HG03457 (cell line): ENCODE measurements at regions not wholly inside any gene's neighbourhood (a gene's known extent, or its start where the extent isn't known, plus 50 kb on each side); places are given as distances from the start of the nearest gene placed in this dataset.
"Not testable (repeated sequence)": the region's sequence is repeated elsewhere in the genome, so short reads cannot be mapped to it uniquely, and the experiment has no call there.

Experiments
- ATAC-seq: cut with Tn5 transposase; IDR thresholded peaks from one replicate; pipeline ENCODE4 v1.9.1; 2021; ENCODE audit warnings: moderate number of reproducible peaks; ENCODE audit not compliant: unreplicated experiment

- ATAC-seq, result no peak
Observed at GRCh38 chrX:124690495-124690894, 344.1 kb downstream of the SH2D1A start.

GRCh38 chrX:124699876-124700275, 353.5 kb downstream of the SH2D1A start:
- no peak for ATAC-seq

- no peak for ATAC-seq
Observed at GRCh38 chrX:124717537-124717936, 371.2 kb downstream of the SH2D1A start.

GRCh38 chrX:124719060-124719459, 372.7 kb downstream of the SH2D1A start:
- no peak for ATAC-seq

GRCh38 chrX:124720532-124720931, 374.2 kb downstream of the SH2D1A start:
- no peak for ATAC-seq

GRCh38 chrX:124725502-124725901, 379.1 kb downstream of the SH2D1A start:
- no peak for ATAC-seq

GRCh38 chrX:124726292-124726691, 379.9 kb downstream of the SH2D1A start:
- ATAC-seq, result no peak

GRCh38 chrX:124726881-124727280, 380.5 kb downstream of the SH2D1A start:
- no peak for ATAC-seq

GRCh38 chrX:124736553-124737270, 390.3 kb downstream of the SH2D1A start:
- ATAC-seq, result no peak

GRCh38 chrX:124737771-124738170, 391.4 kb downstream of the SH2D1A start:
- no peak for ATAC-seq

- ATAC-seq, result no peak
Observed at GRCh38 chrX:124747295-124747694, 400.9 kb downstream of the SH2D1A start.

GRCh38 chrX:124764354-124764753, 418.0 kb downstream of the SH2D1A start:
- ATAC-seq, result no peak

- no peak for ATAC-seq
Observed at GRCh38 chrX:124769166-124769565, 422.8 kb downstream of the SH2D1A start.

- ATAC-seq, result no peak
Observed at GRCh38 chrX:124771292-124771691, 424.9 kb downstream of the SH2D1A start.

- not testable (repeated sequence) for ATAC-seq
Observed at GRCh38 chrX:124788253-124788652, 441.9 kb downstream of the SH2D1A start.

GRCh38 chrX:124789874-124790273, 443.5 kb downstream of the SH2D1A start:
- ATAC-seq, result not testable (repeated sequence)

- no peak for ATAC-seq
Observed at GRCh38 chrX:124791492-124792095, 445.2 kb downstream of the SH2D1A start.

GRCh38 chrX:124796989-124797388, 450.6 kb downstream of the SH2D1A start:
- no peak for ATAC-seq

- ATAC-seq, result no peak
Observed at GRCh38 chrX:124804962-124805361, 458.6 kb downstream of the SH2D1A start.

GRCh38 chrX:124805486-124805885, 459.1 kb downstream of the SH2D1A start:
- ATAC-seq, result no peak

- no peak for ATAC-seq
Observed at GRCh38 chrX:124814106-124814505, 467.7 kb downstream of the SH2D1A start.

GRCh38 chrX:124818033-124818432, 471.7 kb downstream of the SH2D1A start:
- no peak for ATAC-seq

GRCh38 chrX:124818764-124819163, 472.4 kb downstream of the SH2D1A start:
- ATAC-seq, result no peak
